GM12891 (cell line): ENCODE measurements at regions not wholly inside any gene's neighbourhood (a gene's known extent, or its start where the extent isn't known, plus 50 kb on each side); places are given as distances from the start of the nearest gene placed in this dataset.

Source experiments
- PAX5 ChIP-seq: IDR thresholded peaks from 2 replicates; pipeline ENCODE4 v1.6.1; 2011; ENCODE audit warnings: low read length, moderate library complexity, mild to moderate bottlenecking; ENCODE audit not compliant: insufficient read depth, severe bottlenecking
- POLR2A ChIP-seq: IDR thresholded peaks from 2 replicates; pipeline ENCODE4 v1.6.1; 2011; ENCODE audit warnings: low read depth, low read length, control low read depth
- POLR2AphosphoS5 ChIP-seq: IDR thresholded peaks from 2 replicates; pipeline ENCODE4 v1.6.1; 2011; ENCODE audit warnings: low read depth, low read length, control low read depth
- POU2F2 ChIP-seq: IDR thresholded peaks from 2 replicates; pipeline ENCODE4 v1.6.1; 2011; ENCODE audit warnings: low read depth, mild to moderate bottlenecking, control low read depth, low read length, moderate library complexity
- SPI1 ChIP-seq: IDR thresholded peaks from 2 replicates; pipeline ENCODE4 v1.6.1; 2011; ENCODE audit warnings: low read depth, low read length, control low read depth
- TAF1 ChIP-seq: IDR thresholded peaks from 2 replicates; pipeline ENCODE4 v1.6.1; 2011; ENCODE audit warnings: low read depth, low read length, control low read depth

GRCh38 chrX:101750744-101751143 lies 91.1 kb upstream of the ARMCX2 start:
- TF ChIP-seq POLR2AphosphoS5 (no peak), POLR2A (no peak), PAX5 (no peak), SPI1 (no peak), POU2F2 (no peak), TAF1 (no peak)
